Superior temporal gyrus (tissue), 1 donor: ENCODE measurements at regions not wholly inside any gene's neighbourhood (a gene's known extent, or its start where the extent isn't known, plus 50 kb on each side); places are given as distances from the start of the nearest gene placed in this dataset.

ENCODE experiments used
- DNase-seq: peaks from one replicate; pipeline ENCODE4 v3.0.0-alpha.2; 2016; ENCODE audit errors: extremely low spot score

- DNase-seq: no peak
Measured at GRCh38 chr3:110526777-110527727, 544.6 kb upstream of the NECTIN3 start.

GRCh38 chr3:110528305-110529121 lies 543.1 kb upstream of the NECTIN3 start:
- peak; percentile 24 for DNase-seq

GRCh38 chr3:110530902-110531301 lies 540.7 kb upstream of the NECTIN3 start:
- DNase-seq: no peak

GRCh38 chr3:110533089-110533488 lies 538.5 kb upstream of the NECTIN3 start:
- DNase-seq: no peak

GRCh38 chr3:110542552-110543150 lies 529.0 kb upstream of the NECTIN3 start:
- DNase-seq: no peak

GRCh38 chr3:110544730-110545129 lies 526.9 kb upstream of the NECTIN3 start:
- no peak for DNase-seq

GRCh38 chr3:110550511-110550910 lies 521.1 kb upstream of the NECTIN3 start:
- no peak for DNase-seq

- no peak for DNase-seq
Measured at GRCh38 chr3:110562621-110563020, 509.0 kb upstream of the NECTIN3 start.

GRCh38 chr3:110564674-110565073 lies 506.9 kb upstream of the NECTIN3 start:
- DNase-seq: no peak

- no peak for DNase-seq
Measured at GRCh38 chr3:110567029-110567428, 504.6 kb upstream of the NECTIN3 start.

GRCh38 chr3:110568246-110568645 lies 503.4 kb upstream of the NECTIN3 start:
- no peak for DNase-seq

- DNase-seq: no peak
Measured at GRCh38 chr3:110569073-110569472, 502.5 kb upstream of the NECTIN3 start.

- DNase-seq: no peak
Measured at GRCh38 chr3:110575702-110576101, 495.9 kb upstream of the NECTIN3 start.

GRCh38 chr3:110576960-110577359 lies 494.7 kb upstream of the NECTIN3 start:
- no peak for DNase-seq

- no peak for DNase-seq
Measured at GRCh38 chr3:110577854-110578253, 493.8 kb upstream of the NECTIN3 start.

GRCh38 chr3:110579840-110580550 lies 491.6 kb upstream of the NECTIN3 start:
- DNase-seq: peak; percentile 20

- no peak for DNase-seq
Measured at GRCh38 chr3:110583373-110583935, 488.2 kb upstream of the NECTIN3 start.

- no peak for DNase-seq
Measured at GRCh38 chr3:110588906-110589305, 482.7 kb upstream of the NECTIN3 start.

GRCh38 chr3:110589341-110589740 lies 482.3 kb upstream of the NECTIN3 start:
- no peak for DNase-seq

GRCh38 chr3:110593749-110594148 lies 477.9 kb upstream of the NECTIN3 start:
- DNase-seq: no peak

GRCh38 chr3:110598847-110599490 lies 472.6 kb upstream of the NECTIN3 start:
- DNase-seq: no peak
